Colonic mucosa (tissue), 4 donors: ENCODE measurements at regions not wholly inside any gene's neighbourhood (a gene's known extent, or its start where the extent isn't known, plus 50 kb on each side); places are given as distances from the start of the nearest gene placed in this dataset.

Experiments used
- DNase-seq: peaks from one replicate; pipeline ENCODE4 v3.0.0-alpha.2; 2020
- H3K27ac ChIP-seq: fragments of 200-600 bp; one replicate; pipeline ENCODE4 v1.8.0; 2021
- H3K27me3 ChIP-seq: fragments of 200-600 bp; one replicate; pipeline ENCODE4 v1.8.0; 2021
- H3K36me3 ChIP-seq: fragments of 200-600 bp; one replicate; pipeline ENCODE4 v1.8.0; 2021
- H3K4me1 ChIP-seq: fragments of 200-600 bp; one replicate; pipeline ENCODE4 v1.8.0; 2021; ENCODE audit warnings: mild to moderate bottlenecking
- H3K4me3 ChIP-seq: fragments of 200-600 bp; one replicate; pipeline ENCODE4 v1.8.0; 2021
- H3K9ac ChIP-seq, 2 donors: one replicate each; pipeline ENCODE4 v1.7.0; 2013; ENCODE audit warnings: control low read depth in 2 of 2, low read depth in 2 of 2, low read length in 2 of 2
- H3K9me3 ChIP-seq: fragments of 200-600 bp; one replicate; pipeline ENCODE4 v1.8.0; 2021
- CTCF ChIP-seq: fragments of 200-600 bp; IDR thresholded peaks from one replicate; pipeline ENCODE4 v1.8.0; 2022; ENCODE audit warnings: antibody characterized with exemption, mild to moderate bottlenecking
- intact Hi-C: fragments of 100-400 bp; cut with DNase I; formaldehyde crosslinking; loops from one replicate; pipeline ENCODE4 v1.14.1; 2022
- donor health status: healthy.
- donor health status: DM: no; HTN: no; CAD: no.
- donor health status: DM: no; HTN: no; CAD: no.

GRCh38 chrX:34879886-34880285, 62.7 kb upstream of the FAM47B start:
- Histone ChIP-seq H3K4me3 (no peak overlapping the region), H3K4me1 (no peaks in the 10 kb centered on the region), H3K36me3 (no peaks in the 10 kb centered on the region), H3K9me3 (no peaks in the 10 kb centered on the region), H3K27me3 (no peaks in the 10 kb centered on the region), H3K27ac (no peak overlapping the region), H3K9ac (no peak overlapping the region)
- DNase-seq: no peak
- TF ChIP-seq CTCF: no peak
- intact Hi-C loops: no loop called here

- H3K4me3 ChIP-seq: no peak overlapping the region
- intact Hi-C loops: no loop called here
- H3K4me1 ChIP-seq: no peaks in the 10 kb centered on the region
- H3K27me3 ChIP-seq: no peaks in the 10 kb centered on the region
- TF ChIP-seq CTCF: no peak
- H3K27ac ChIP-seq: no peak overlapping the region
- H3K36me3 ChIP-seq: no peaks in the 10 kb centered on the region
- no peak overlapping the region for H3K9ac ChIP-seq
- DNase-seq: no peak
- H3K9me3 ChIP-seq: no peaks in the 10 kb centered on the region
Observed at GRCh38 chrX:34880656-34881055, 61.9 kb upstream of the FAM47B start.

GRCh38 chrX:34881671-34882070, 60.9 kb upstream of the FAM47B start:
- intact Hi-C loops: no loop called here
- H3K4me3 ChIP-seq: no peak overlapping the region
- TF ChIP-seq CTCF: no peak
- no peak for DNase-seq
- no peak overlapping the region for H3K9ac ChIP-seq
- H3K27ac ChIP-seq: no peak overlapping the region
- H3K36me3 ChIP-seq: no peaks in the 10 kb centered on the region
- H3K9me3 ChIP-seq: no peaks in the 10 kb centered on the region
- no peaks in the 10 kb centered on the region for H3K4me1 ChIP-seq
- H3K27me3 ChIP-seq: no peaks in the 10 kb centered on the region

GRCh38 chrX:34884817-34885216, 57.8 kb upstream of the FAM47B start:
- Histone ChIP-seq H3K4me3 (no peak overlapping the region), H3K27me3 (no peaks in the 10 kb centered on the region), H3K4me1 (no peaks in the 10 kb centered on the region), H3K27ac (no peak overlapping the region), H3K9me3 (no peaks in the 10 kb centered on the region), H3K9ac (no peak overlapping the region), H3K36me3 (no peaks in the 10 kb centered on the region)
- intact Hi-C loops: no loop called here
- no peak for TF ChIP-seq CTCF
- DNase-seq: no peak

GRCh38 chrX:34886011-34886410, 56.6 kb upstream of the FAM47B start:
- intact Hi-C loops: no loop called here
- Histone ChIP-seq H3K9ac (no peak overlapping the region), H3K27me3 (no peaks in the 10 kb centered on the region), H3K36me3 (no peaks in the 10 kb centered on the region), H3K4me3 (no peak overlapping the region), H3K4me1 (no peaks in the 10 kb centered on the region), H3K27ac (no peak overlapping the region), H3K9me3 (no peaks in the 10 kb centered on the region)
- no peak for TF ChIP-seq CTCF
- DNase-seq: peak; percentile 17

- Histone ChIP-seq H3K9ac (no peak overlapping the region), H3K27ac (no peak overlapping the region), H3K9me3 (no peaks in the 10 kb centered on the region), H3K27me3 (no peaks in the 10 kb centered on the region), H3K4me1 (no peaks in the 10 kb centered on the region), H3K4me3 (no peak overlapping the region), H3K36me3 (no peaks in the 10 kb centered on the region)
- no peak for DNase-seq
- no peak for TF ChIP-seq CTCF
- intact Hi-C loops: no loop called here
Observed at GRCh38 chrX:34891391-34891790, 51.2 kb upstream of the FAM47B start.
